ENCODE measurements at regions not wholly inside any gene's neighbourhood (a gene's known extent, or its start where the extent isn't known, plus 50 kb on each side); places are given as distances from the start of the nearest gene placed in this dataset.
A peak's percentile ranks its signal among the peaks of the same experiment; 100 is the strongest.
"Not testable (repeated sequence)": the region's sequence is repeated elsewhere in the genome, so short reads cannot be mapped to it uniquely, and the experiment has no call there.

DNA sequence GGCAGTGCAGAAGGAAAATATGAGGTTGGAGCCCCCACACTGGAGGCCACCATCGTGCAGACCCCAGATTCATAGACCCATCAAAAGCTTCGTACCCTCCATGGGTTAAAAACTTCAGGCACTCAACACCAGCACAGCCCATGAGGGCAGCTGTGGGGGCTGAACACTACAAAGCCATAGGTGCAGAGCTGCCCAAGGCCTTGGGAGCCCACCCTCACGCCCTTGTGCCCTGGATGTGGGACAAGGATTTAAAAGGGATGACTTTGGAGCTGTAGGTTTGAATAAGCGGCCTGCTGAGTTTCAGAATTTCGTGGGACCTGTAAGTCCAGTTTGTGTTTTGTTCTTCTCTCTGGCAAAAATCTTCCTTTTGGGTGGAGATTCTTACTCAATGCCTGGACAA is 747.6 kb downstream of the SPATA31A6 start:
- DNase-seq; ATAC-seq; H3K4me1 ChIP-seq (ENCODE audit: low read depth); H3K36me3 ChIP-seq (ENCODE audit: low read depth); H3K9me3 ChIP-seq; intact Hi-C loops (cut with DNase I, micrococcal nuclease); H3K4me3 ChIP-seq: not testable (repeated sequence)

DNA sequence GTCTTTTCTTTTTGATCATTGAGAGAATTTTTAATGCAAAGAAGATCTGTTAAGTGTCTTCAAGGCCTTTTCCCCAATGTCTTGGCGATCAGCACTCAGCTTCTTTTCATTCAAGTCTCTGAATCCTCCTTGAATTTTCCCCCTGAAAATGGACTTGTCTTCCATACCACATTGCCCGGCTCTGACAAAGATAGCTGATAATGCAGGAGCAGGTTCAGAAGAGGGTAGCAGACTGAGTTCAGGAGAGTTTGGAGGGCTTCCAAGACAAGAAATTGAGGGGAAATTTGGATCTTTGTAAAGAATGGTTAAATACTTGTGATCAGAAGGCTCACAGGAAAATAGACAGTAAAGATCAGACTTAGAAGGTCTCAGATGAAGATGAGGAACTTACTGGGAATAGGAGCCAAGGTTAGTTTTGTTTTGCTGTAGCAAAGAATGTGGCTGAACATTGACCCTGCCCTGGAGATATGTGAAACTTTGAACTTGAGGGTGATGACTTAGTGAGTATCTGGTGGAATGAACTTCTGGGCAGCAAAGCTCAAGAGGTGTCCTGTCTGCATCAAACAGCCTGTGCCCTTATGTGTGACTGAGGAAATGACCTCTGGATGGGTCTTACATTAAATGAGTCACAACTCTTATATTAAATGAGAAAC is 754.2 kb downstream of the SPATA31A6 start:
- DNase-seq; H3K4me3 ChIP-seq; H3K36me3 ChIP-seq (ENCODE audit: low read depth); ATAC-seq; intact Hi-C loops (cut with DNase I, micrococcal nuclease); H3K4me1 ChIP-seq (ENCODE audit: low read depth); H3K9me3 ChIP-seq: not testable (repeated sequence)

DNA sequence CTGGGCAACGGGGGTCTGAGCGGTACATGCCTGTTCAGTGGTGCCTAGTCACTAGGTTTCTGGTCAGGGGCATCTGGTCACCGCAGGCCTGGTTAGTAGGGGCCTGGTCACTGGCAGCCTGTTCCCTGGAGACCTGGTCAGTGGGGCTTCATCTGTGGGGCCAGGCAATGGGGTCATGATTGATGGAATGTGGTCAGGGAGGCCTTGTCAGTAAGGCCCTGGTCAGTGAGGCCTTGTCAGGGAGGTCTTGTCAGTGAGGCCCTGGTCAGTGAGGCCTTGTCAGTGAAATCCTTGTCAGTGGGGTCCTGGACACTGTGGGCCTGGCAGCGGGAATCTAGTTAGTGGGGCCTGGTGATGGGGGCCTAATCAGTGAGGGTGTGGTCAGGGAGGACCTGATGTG is 763.6 kb downstream of the SPATA31A6 start:
- H3K4me3 ChIP-seq; H3K36me3 ChIP-seq (ENCODE audit: low read depth); intact Hi-C loops (cut with DNase I, micrococcal nuclease); H3K4me1 ChIP-seq (ENCODE audit: low read depth); ATAC-seq; DNase-seq; H3K9me3 ChIP-seq: not testable (repeated sequence)

DNA sequence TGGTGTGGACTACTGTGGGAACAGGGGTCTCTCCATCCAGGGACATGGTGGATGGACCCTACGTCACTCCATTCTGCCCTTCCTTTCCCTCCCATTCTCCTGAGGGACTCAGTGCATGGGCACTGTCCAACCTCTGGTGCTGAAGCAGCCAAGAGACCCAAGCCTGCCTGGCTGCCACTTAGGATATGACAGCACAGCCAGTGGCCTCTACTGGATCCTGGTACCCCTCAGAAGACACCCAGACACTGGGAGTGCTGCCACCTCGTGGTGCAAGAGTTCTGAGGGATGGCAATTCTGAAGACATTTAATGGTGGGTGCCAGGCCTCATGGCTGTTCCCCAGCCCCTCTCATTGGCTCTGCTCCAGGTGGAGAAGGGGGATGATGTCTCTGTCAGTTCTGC is 767.8 kb downstream of the SPATA31A6 start:
- H3K4me1 ChIP-seq (ENCODE audit: low read depth); H3K4me3 ChIP-seq; DNase-seq; H3K36me3 ChIP-seq (ENCODE audit: low read depth); H3K9me3 ChIP-seq; intact Hi-C loops (cut with DNase I, micrococcal nuclease); ATAC-seq: not testable (repeated sequence)

DNA sequence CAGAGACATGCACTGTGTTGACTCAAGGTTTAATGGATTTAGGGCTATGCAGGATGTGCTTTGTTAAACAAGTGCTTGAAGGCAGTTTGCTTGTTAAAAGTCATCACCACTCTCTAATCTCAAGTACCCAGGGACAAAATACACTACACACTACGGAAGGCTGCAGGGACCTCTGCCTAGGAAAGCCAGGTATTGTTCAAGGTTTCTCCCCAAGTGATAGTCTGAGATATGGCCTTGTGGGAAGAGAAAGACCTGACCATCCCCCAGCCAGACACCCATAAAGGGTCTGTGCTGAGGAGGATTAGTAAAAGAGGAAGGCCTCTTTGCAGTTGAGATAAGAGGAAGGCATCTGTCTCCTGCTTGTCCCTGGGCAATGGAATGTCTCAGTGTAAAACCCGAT is 781.7 kb downstream of the SPATA31A6 start:
- intact Hi-C loops (cut with DNase I, micrococcal nuclease); H3K9me3 ChIP-seq; H3K36me3 ChIP-seq (ENCODE audit: low read depth); H3K4me1 ChIP-seq (ENCODE audit: low read depth); DNase-seq; H3K4me3 ChIP-seq; ATAC-seq: not testable (repeated sequence)

DNA sequence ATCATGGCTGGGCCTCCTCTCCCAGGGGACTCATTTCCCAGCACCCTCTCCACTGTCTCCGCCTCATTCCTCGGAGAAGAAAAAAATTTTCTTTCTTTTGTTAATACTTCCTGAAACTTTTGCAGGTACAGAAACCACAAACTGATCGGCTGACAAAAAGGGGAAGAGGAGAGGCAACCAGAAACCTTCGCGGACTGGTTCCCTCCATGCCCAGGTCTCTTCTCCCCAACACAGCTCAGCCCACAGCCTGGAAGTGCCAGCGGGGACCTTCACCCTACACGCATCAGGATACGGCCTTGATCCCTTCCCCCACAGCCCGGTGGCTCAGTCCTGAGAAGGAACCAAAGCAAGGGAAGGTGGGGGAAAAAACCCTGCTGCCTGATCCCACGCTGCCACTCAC is 788.4 kb downstream of the SPATA31A6 start:
- H3K4me1 ChIP-seq (ENCODE audit: low read depth); ATAC-seq; H3K9me3 ChIP-seq; intact Hi-C loops (cut with DNase I, micrococcal nuclease); DNase-seq; H3K36me3 ChIP-seq (ENCODE audit: low read depth); H3K4me3 ChIP-seq: not testable (repeated sequence)

DNA sequence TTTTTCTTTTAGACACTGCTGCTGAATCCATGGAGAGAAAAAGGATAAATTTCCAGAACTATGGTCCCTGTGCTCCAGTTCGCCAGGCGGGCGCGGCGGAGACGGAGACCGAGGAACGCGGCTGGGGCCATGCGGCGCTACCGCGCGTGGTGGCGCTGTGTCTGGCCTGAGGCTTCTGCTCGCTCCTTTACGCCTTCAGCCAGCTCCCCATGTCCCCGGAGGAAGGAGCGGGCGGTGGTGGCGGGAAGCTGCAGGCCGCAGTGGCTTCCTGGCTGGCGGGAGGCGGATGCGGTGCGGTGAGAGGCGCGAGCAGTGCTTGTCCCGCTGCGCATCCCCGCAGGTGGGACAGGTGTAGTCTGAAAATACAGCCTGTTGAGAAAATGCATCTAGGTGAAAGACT is 791.3 kb downstream of the SPATA31A6 start:
- not testable (repeated sequence) for H3K36me3 ChIP-seq (ENCODE audit: low read depth); H3K4me1 ChIP-seq (ENCODE audit: low read depth); ATAC-seq

DNA sequence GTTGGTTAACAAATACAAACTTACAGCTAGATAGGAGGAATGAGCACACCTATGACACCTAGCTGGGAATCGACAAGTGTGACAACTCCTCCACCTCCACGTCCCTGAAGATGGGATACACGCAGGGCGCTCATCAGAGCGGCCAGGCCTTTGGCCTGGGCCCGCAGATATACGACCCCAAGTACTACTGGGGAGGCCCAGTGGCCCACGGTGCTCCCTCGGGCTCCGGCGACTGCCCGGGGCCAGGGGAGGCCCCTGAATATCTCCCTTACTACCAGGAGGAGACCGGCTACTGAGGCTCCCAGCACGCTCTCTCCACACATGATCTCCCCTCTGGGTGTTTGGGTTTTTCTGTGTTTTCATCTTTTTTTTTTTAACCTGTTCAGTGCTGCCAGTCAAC is 801.3 kb downstream of the SPATA31A6 start:
- intact Hi-C loops (cut with DNase I, micrococcal nuclease); H3K4me3 ChIP-seq; H3K9me3 ChIP-seq; H3K36me3 ChIP-seq (ENCODE audit: low read depth); ATAC-seq; H3K4me1 ChIP-seq (ENCODE audit: low read depth): not testable (repeated sequence)
- DNase-seq, result peak in 1 of 3 donors; percentile 29

More for the DNA sequence above, 791.3 kb downstream of the SPATA31A6 start:
- DNase-seq; intact Hi-C loops (cut with DNase I, micrococcal nuclease); H3K9me3 ChIP-seq; H3K4me3 ChIP-seq: not testable (repeated sequence)

All from mucosa of descending colon (tissue), 3 donors.